ENCODE measurements at regions not wholly inside any gene's neighbourhood (a gene's known extent, or its start where the extent isn't known, plus 50 kb on each side); places are given as distances from the start of the nearest gene placed in this dataset.

DNA sequence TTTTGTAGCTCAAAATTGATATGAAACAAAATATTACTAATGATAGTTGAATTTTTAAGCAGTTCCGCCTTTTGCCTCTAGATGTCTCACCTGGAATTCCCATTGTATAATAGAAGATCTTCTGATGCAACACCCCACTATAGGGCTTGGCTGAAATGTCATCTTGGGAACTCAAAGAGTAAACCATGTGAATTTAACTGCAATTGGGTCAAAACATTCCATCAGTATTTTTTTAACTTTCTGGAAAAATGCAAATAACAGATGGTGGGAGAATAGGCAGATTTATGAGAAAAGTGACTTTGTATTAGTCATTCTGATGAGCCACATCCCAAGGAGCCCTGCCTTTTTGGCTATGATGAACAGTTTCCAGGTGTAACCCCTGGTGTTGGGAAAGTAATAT lies 489.9 kb downstream of the NYAP2 start:
- TF ChIP-seq ZNF174 (tag by site-specific recombination; IDR thresholded peaks at IDR 0.05) (no peak), ZFHX2 (tag by site-specific recombination; conservative IDR thresholded peaks at IDR 0.05) (no peak), ZNF404 (tag by site-specific recombination; IDR thresholded peaks at IDR 0.05) (no peak), ZNF121 (tag by site-specific recombination; IDR thresholded peaks at IDR 0.05) (no peak), ZXDB (tag by site-specific recombination; IDR thresholded peaks at IDR 0.05) (no peak)
